ENCODE measurements at regions not wholly inside any gene's neighbourhood (a gene's known extent, or its start where the extent isn't known, plus 50 kb on each side); places are given as distances from the start of the nearest gene placed in this dataset.

DNA sequence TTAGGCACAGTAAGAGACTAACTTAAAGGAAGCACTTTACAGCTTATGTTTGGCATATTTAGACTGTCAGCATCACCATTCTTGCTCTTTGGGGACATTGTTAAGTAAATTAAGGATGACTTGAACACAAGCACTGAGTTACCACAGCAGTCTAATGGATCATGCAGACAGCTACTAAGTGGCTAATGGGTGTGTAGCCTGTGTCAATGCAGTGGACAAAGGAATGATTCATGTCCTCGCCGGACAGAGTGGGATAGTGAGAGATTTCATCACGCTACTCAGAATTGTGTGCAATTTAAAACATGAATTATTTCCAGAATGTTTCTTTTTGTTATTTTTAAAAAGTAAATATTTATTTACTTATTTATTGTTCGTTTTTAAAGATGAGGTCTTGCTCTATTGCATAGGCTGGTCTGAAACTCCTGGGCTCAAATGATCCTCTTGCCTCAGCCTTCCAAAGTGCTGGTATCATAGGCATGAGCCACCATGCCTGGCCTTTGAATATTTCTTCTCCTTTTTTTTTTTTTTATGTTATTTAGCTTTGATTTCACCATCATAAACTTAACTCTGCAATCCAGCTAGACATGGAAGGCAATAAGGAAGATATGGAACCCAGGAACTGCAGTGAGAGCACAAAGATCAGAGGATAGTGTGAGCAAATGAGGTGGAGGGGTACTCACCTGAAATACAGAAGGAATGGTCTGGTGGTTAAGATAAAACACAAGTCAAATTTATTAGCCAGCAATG, 53.0 kb upstream of the KLF4 start:
- WGBS, 2 experiments (ENCODE audit: extremely low coverage in 2 of 2, insufficient read length in 1 of 2), result no CpG with 5 or more reads among the region's 4 CpGs
- POLR2A ChIA-PET (ENCODE audit: unreplicated experiment), result no interaction called here
- no peak overlapping the region for H2BK15ac ChIP-seq (ENCODE audit: low read depth, low read length)
- H3K9ac ChIP-seq (ENCODE audit: low read depth, low read length), result no peak overlapping the region
- H3K79me1 ChIP-seq (ENCODE audit: low read depth in 1 of 2, low read length in 2 of 2), result no peaks in the 10 kb centered on the region
- no peaks in the 10 kb centered on the region for H3K9me1 ChIP-seq (ENCODE audit: insufficient read depth, low read length)
- H3K4me3 ChIP-seq (ENCODE audit: insufficient read depth, low read depth, low read length), result no peak overlapping the region
- dilution Hi-C loops (cut with HindIII; ENCODE audit: low sequenced_read_pairs, unreplicated experiment), result no loop called here
- no peak overlapping the region for H4K5ac ChIP-seq (ENCODE audit: low read depth, low read length)
- H3K56ac ChIP-seq (ENCODE audit: extremely low read depth, insufficient read depth, low read length), result no peak overlapping the region
- no peaks in the 10 kb centered on the region for H3K36me3 ChIP-seq (ENCODE audit: control insufficient read depth, insufficient read depth, low read length)
- no peak overlapping the region for H2BK120ac ChIP-seq (ENCODE audit: low read depth, low read length)
- H2AK5ac ChIP-seq (ENCODE audit: low read depth, low read length), result no peak overlapping the region
- no peak overlapping the region for H3K27ac ChIP-seq (ENCODE audit: insufficient read depth, low read length)
- H2BK20ac ChIP-seq (ENCODE audit: low read depth, low read length), result no peak overlapping the region
- no peak for DNase-seq
- in situ Hi-C loops (cut with MboI; ENCODE audit: low sequenced_read_pairs), result no loop called here
- no peak overlapping the region for H3K23ac ChIP-seq (ENCODE audit: low read depth, low read length)
- H2BK5ac ChIP-seq (ENCODE audit: low read depth, low read length, poor library complexity, severe bottlenecking), result no peak overlapping the region
- CTCF ChIA-PET, result no interaction called here
- no peak overlapping the region for H3K4ac ChIP-seq (ENCODE audit: low read depth, low read length)
- no peaks in the 10 kb centered on the region for H4K20me1 ChIP-seq (ENCODE audit: insufficient read depth, low read length)
- no peak overlapping the region for H3K14ac ChIP-seq (replicated peaks; ENCODE audit: low read depth, low read length)
- H3K18ac ChIP-seq (ENCODE audit: low read depth, low read length), result no peak overlapping the region
- no peak for ATAC-seq (ENCODE audit: low read depth)
- H3K9me3 ChIP-seq (ENCODE audit: control insufficient read depth, insufficient read depth, low read length), result no peaks in the 10 kb centered on the region
- no peak overlapping the region for H4K91ac ChIP-seq (ENCODE audit: insufficient read depth, low read depth, low read length)
- H3K4me1 ChIP-seq (ENCODE audit: control insufficient read depth, insufficient read depth, low read length), result peaks cover 2% of the 10 kb centered on the region; the same call in 1 of the 2 replicates
- H4K8ac ChIP-seq (ENCODE audit: low read depth in 2 of 2, low read length in 2 of 2), result no peak overlapping the region
- no peak for TF ChIP-seq MXI1 (IDR thresholded peaks at IDR 0.05; ENCODE audit: borderline replicate concordance, low read depth, low read length)
- no peak for TF ChIP-seq FOS (IDR thresholded peaks at IDR 0.05; ENCODE audit: low read depth, low read length)
- TF ChIP-seq POLR2A (IDR thresholded peaks at IDR 0.05; ENCODE audit: low read depth, low read length), result no peak
- TF ChIP-seq, protein P1, sequence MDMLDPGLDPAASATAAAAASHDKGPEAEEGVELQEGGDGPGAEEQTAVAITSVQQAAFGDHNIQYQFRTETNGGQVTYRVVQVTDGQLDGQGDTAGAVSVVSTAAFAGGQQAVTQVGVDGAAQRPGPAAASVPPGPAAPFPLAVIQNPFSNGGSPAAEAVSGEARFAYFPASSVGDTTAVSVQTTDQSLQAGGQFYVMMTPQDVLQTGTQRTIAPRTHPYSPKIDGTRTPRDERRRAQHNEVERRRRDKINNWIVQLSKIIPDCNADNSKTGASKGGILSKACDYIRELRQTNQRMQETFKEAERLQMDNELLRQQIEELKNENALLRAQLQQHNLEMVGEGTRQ (IDR thresholded peaks at IDR 0.05; ENCODE audit: low read depth, low read length), result no peak
- no peak for TF ChIP-seq CTCF (conservative IDR thresholded peaks at IDR 0.05; ENCODE audit: low read depth, low read length)
- TF ChIP-seq RFX5 (IDR thresholded peaks at IDR 0.05; ENCODE audit: low read depth, low read length), result no peak
- no peak for TF ChIP-seq NFE2L2 (IDR thresholded peaks at IDR 0.05; ENCODE audit: low read depth, low read length)
- TF ChIP-seq BHLHE40 (IDR thresholded peaks at IDR 0.05; ENCODE audit: low read depth, low read length), result no peak
- TF ChIP-seq SMC3 (IDR thresholded peaks at IDR 0.05; ENCODE audit: low read depth, low read length), result no peak
- TF ChIP-seq RCOR1 (IDR thresholded peaks at IDR 0.05; ENCODE audit: insufficient replicate concordance, low read length), result no peak
- TF ChIP-seq RAD21 (IDR thresholded peaks at IDR 0.05; ENCODE audit: low read length), result no peak
- TF ChIP-seq CHD1 (IDR thresholded peaks at IDR 0.05; ENCODE audit: low read depth, low read length), result no peak
- TF ChIP-seq MAFK (IDR thresholded peaks at IDR 0.05; ENCODE audit: low read depth, low read length), result no peak
- no peak for TF ChIP-seq ELK1 (IDR thresholded peaks at IDR 0.05; ENCODE audit: borderline replicate concordance, low read depth, low read length)
- TF ChIP-seq CEBPB (IDR thresholded peaks at IDR 0.05; ENCODE audit: low read depth, low read length), result no peak
- no peak overlapping the region for H2AFZ ChIP-seq (replicated peaks; ENCODE audit: low read length, poor library complexity)
- H3K27me3 ChIP-seq (ENCODE audit: control insufficient read depth, insufficient read depth, low read length), result no peaks in the 10 kb centered on the region
- no TSS peak for BruUV-seq (replicated peaks)
- intact Hi-C loops (cut with micrococcal nuclease), result no loop called here
- no peak overlapping the region for H3K4me2 ChIP-seq (ENCODE audit: low read depth, low read length)
- H2AK9ac ChIP-seq (replicated peaks; ENCODE audit: low read depth, low read length, poor library complexity), result no peak overlapping the region
